T-helper 9 cell (primary cell): ENCODE measurements at regions not wholly inside any gene's neighbourhood (a gene's known extent, or its start where the extent isn't known, plus 50 kb on each side); places are given as distances from the start of the nearest gene placed in this dataset.
"Not testable (repeated sequence)": the region's sequence is repeated elsewhere in the genome, so short reads cannot be mapped to it uniquely, and the experiment has no call there.

Experiments used
- DNase-seq: peaks from one replicate; pipeline ENCODE4 v3.0.0-alpha.2; 2020

DNA sequence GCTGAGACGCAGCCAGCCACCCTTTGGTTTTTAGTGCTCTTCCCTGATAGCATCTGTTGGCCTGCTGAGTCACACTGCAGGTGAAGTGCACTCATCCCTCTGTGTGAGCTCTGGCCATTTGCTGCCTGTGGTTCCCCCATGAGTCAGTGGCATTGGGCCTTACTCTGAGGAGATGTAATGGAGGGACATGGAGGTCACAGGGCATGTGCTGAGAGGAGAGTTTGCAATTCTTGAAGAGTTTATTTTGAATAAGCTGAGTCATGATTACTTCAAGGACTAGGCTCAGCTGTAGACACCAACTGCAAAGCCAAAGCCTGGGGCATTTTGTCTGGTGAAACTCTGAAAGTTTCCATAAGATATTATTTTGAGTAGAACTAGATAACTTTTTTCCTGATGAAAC, 200.3 kb downstream of the BCL2L11 start:
- DNase-seq, result not testable (repeated sequence)

- not testable (repeated sequence) for DNase-seq
Observed at GRCh38 chr2:111323384-111323783, 202.7 kb downstream of the BCL2L11 start.

- DNase-seq, result not testable (repeated sequence)
Observed at GRCh38 chr2:111327726-111328125, 207.0 kb downstream of the BCL2L11 start.

DNA sequence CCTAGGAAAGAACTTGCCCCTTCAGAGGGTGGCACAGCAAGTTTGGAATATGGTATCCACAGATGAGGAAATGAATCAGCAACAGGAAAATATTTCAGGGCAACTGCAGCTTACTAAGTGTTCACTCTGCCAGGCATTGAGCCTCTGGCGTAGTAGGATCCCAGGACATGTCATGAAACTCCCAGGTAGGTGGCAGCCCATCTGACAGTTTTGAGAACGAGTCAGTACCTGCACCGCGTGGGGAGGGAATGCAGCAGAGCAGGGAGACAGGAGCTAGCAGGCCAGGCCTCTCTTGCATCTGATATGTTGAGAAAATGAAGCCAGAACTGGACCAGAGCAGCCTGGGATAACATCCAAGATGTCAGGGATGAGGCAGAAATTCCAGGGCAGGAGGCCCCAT, 208.6 kb downstream of the BCL2L11 start:
- not testable (repeated sequence) for DNase-seq

- not testable (repeated sequence) for DNase-seq
Observed at GRCh38 chr2:111331099-111331724, 210.5 kb downstream of the BCL2L11 start.

DNA sequence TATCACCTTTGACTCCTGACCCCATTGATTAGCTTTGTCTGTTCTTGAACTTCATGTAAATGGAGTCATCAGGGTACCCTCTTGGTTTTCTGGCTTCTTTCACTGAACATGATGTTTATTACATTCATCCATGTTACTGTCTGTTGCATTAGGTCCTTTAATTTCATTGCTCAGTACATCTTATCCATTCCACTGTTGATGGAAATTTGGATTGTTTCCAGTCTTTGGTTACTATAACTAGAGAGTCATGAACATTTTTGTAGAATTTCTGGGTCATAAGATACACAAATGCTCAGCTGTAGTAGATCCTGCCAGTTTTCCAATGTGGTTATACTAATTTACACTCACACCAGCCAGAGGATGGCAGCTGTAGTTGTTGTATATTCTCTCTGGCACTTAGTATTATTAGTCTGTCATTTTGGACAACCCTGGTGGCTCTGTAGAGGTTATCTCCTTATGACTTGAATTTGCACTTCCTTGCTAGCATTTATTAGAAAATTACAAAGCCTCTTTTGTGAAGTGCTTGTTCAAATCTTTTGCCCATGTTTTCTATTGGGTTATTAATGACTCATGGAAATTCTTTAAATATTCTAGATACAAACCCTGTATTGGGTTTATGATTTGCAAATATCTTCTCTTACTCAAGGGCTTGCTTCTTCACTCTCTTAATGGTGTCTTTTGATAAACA, 214.7 kb downstream of the BCL2L11 start:
- DNase-seq, result not testable (repeated sequence)

GRCh38 chr2:111338474-111338873, 217.8 kb downstream of the BCL2L11 start:
- DNase-seq, result not testable (repeated sequence)

DNA sequence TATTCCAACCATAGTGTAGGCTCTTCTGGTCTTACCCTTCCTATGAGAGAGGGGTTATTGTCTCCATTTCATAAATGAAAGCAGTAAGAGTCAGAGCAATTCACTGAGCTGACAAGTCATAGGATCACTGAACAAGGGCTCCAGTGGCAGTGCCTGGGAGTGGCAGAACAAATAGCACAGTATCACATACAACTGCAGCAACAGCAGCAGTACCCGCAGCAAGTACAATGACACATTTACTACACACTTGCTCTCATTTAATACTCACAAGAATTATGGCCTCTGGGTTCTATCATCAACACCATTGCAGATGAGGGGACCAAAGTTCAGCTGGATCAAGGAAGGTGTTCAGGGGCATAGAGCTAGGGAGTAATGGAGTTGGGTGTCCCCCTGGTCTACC, 218.8 kb downstream of the BCL2L11 start:
- not testable (repeated sequence) for DNase-seq

DNA sequence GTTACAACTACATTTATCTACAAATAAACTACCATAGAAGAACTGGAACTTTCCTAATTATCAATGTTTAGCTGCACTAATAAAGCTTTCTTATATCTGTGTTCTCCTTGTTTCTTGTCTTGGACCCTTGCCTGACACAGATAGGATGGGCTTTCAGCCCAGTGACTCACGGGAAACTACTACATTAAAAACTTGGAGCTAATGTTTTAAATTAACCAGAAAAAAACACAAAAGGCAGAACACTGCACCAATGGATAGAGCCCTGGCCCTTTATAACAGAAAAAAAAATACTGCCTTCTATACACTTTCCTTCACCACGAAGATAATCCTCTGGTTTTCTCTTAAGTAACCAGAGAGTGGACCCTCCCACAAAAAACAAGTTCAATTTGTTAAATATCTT, 223.9 kb downstream of the BCL2L11 start:
- not testable (repeated sequence) for DNase-seq

GRCh38 chr2:111345439-111345838, 224.7 kb downstream of the BCL2L11 start:
- not testable (repeated sequence) for DNase-seq

DNA sequence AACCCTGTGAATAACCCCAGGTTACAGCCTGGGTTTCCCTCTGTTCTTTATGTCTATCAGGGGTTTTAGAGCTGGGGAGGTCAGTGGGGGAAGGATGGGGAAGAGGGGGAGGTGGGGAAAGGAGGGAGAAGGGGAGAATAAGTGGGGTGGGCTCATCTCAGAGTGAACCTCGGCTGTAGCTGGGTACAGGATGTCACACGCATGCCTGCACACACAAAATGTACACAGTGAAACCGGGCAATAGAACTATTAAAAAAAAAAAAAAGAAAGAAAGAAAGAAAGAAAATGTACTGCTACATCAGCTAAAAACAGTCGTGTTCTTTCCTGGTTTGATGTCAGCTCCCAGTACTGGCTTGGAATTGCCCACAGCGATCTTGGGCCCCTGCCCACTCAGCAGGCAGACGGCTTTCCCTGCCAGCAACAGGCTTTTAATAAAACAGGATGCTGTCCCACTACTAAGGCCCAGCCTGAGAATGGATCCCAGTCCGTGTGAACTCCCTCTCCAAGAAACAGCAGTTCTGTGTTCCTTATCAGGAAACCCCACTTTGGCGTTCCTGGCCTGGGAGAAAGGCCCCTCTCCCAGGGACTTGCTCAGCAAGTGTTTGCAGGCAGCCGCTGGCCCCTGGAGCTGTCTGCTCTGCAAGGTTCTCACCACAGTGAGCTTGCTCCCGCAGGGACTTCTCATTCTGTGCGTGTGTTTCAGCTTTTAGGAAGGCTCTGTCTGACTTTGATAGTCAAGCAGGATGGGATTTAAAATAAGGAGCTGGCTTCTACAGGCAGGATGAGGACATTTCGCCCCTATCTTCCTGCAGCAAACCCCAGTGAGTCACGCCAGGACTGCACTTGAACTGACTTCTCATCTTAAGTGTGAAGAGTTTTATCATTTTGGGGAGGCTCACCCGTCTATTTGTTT, 225.6 kb downstream of the BCL2L11 start:
- not testable (repeated sequence) for DNase-seq

GRCh38 chr2:111347695-111348094, 227.0 kb downstream of the BCL2L11 start:
- not testable (repeated sequence) for DNase-seq

- DNase-seq, result not testable (repeated sequence)
Observed at GRCh38 chr2:111348316-111348715, 227.6 kb downstream of the BCL2L11 start.

GRCh38 chr2:111355022-111355817, 234.5 kb downstream of the BCL2L11 start:
- DNase-seq, result not testable (repeated sequence)

DNA sequence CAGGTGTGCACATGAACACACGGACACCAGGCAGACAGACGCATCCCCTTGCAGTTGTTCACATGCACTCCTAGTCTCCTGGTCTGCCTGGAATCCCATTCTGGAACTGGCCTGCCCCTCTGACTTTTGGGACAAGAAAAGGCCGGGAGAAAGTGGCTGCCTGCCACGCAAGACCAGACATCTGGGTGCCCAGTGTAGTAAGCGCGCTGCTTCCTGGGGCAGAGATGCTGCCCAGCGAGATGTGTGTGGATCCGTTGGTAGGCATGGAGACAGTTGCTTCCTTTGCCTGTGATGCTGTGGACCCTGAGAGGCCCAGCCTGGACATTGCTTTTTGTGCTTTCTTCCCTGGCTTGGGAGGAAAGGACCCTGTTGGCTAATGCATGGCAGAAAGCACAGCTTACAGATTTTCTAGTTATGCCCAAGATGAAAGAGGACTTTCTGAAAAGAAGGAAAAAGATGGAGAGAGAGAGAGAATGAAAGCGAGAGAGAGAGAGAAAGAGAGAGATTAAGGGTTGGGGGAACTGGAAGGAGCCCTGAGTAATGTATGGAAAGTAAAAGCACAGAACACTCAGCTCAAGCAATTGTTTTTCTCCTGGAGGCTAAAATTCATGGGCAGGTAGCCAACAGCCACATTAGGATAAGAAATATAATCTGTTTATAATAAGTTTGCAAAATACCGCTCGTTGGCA, 235.3 kb downstream of the BCL2L11 start:
- not testable (repeated sequence) for DNase-seq

- DNase-seq, result not testable (repeated sequence)
Observed at GRCh38 chr2:111356512-111357031, 235.9 kb downstream of the BCL2L11 start.

DNA sequence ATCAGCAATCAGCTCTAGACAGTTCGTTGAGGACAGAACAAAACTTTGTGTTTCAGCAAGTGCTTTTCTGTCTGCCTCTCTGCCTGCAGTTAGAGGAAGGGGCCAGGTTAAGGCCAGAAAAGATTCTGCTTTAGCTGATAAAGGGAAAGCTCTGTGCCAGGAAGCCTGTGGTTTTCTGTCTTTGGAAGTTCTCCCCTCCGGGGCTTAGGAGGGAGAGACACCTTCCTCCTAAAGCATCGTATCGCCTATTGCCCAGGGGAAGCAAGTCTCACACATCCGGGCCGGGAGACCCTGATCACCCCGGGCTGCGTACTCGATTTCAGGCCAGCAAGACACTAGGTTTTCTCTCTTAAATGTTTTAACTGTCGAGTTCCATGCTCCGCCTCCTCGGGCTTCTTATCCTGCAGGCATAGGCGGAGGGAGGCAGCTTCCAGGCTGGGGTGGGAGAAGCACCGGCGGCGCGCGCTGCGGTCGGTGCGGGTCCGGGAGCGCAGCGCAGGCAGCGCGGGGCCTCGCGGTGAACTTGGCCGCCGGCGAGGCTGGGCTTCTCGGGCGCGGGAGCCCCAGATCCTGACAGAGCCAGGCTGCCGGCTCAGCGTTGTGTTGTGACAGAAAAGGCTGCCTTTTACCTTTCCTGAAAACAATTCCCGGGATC, 245.4 kb downstream of the BCL2L11 start:
- DNase-seq, result not testable (repeated sequence)

GRCh38 chr2:111366641-111367029, 245.9 kb downstream of the BCL2L11 start:
- DNase-seq, result not testable (repeated sequence)

DNA sequence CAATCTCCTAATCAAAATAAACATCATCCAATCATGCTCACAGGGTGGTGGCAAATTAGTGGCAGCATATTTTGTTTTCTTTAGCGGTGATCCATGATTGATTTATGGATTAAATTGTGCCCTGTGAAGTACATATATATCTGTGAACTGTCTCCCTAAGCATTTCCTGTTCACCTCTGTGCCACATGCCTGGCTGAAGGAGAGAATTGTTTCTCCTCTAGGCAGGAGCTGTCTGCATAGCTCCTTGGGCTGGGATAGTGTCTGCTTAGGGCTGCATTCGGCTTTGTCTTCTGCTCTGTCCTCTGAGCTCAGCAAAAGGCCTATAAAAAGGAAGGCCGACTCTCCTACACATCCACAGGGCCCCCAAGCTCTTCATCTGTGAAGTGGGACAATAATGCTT, 246.4 kb downstream of the BCL2L11 start:
- not testable (repeated sequence) for DNase-seq

- not testable (repeated sequence) for DNase-seq
Observed at GRCh38 chr2:111367871-111368270, 247.2 kb downstream of the BCL2L11 start.

DNA sequence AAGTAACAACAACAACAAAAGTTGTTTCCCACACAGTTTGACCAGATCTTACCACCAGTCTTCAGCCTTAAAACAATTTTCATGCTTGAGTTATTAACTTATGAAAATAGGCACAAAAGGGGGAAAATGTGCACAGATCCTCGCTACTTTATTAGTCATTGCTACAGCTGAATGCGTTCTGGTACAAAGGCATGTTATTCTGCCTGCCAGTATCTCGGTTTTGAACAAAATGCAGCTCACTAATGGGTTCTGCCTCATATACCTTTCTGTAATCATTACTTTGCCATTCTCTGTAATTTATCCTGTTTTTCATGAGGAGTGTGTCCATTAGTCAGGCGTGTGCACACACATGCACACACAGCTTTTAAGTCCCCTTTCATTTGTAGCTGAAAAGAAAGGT, 247.6 kb downstream of the BCL2L11 start:
- DNase-seq, result not testable (repeated sequence)
